ENCODE measurements at regions not wholly inside any gene's neighbourhood (a gene's known extent, or its start where the extent isn't known, plus 50 kb on each side); places are given as distances from the start of the nearest gene placed in this dataset.

GRCh38 chr10:130769146-130770017, 542.1 kb downstream of the TCERG1L start:
- no peak for DNase-seq (ENCODE audit: low read depth)

GRCh38 chr10:130770018-130770630, 541.4 kb downstream of the TCERG1L start:
- no peak for DNase-seq (ENCODE audit: low read depth)

- DNase-seq (ENCODE audit: low read depth) = no peak
These were observed 540.0 kb downstream of the TCERG1L start for GRCh38 chr10:130771491-130771946.

- DNase-seq (ENCODE audit: low read depth) = no peak
These were observed 539.5 kb downstream of the TCERG1L start for GRCh38 chr10:130772056-130772455.

- DNase-seq (ENCODE audit: low read depth) = no peak
These were observed 538.8 kb downstream of the TCERG1L start for GRCh38 chr10:130772676-130773075.

GRCh38 chr10:130773941-130774340, 537.6 kb downstream of the TCERG1L start:
- no peak for DNase-seq (ENCODE audit: low read depth)

GRCh38 chr10:130774871-130775270, 536.6 kb downstream of the TCERG1L start:
- no peak for DNase-seq (ENCODE audit: low read depth)

GRCh38 chr10:130775311-130775710, 536.2 kb downstream of the TCERG1L start:
- no peak for DNase-seq (ENCODE audit: low read depth)

- DNase-seq (ENCODE audit: low read depth) = no peak
These were observed 534.8 kb downstream of the TCERG1L start for GRCh38 chr10:130776724-130777123.

- DNase-seq (ENCODE audit: low read depth) = no peak
These were observed 533.9 kb downstream of the TCERG1L start for GRCh38 chr10:130777507-130778165.

- DNase-seq (ENCODE audit: low read depth) = no peak
These were observed 533.4 kb downstream of the TCERG1L start for GRCh38 chr10:130778166-130778545.

GRCh38 chr10:130780763-130781162, 530.8 kb downstream of the TCERG1L start:
- DNase-seq (ENCODE audit: low read depth) = no peak

- DNase-seq (ENCODE audit: low read depth) = no peak
These were observed 530.3 kb downstream of the TCERG1L start for GRCh38 chr10:130781206-130781605.

- no peak for DNase-seq (ENCODE audit: low read depth)
These were observed 529.9 kb downstream of the TCERG1L start for GRCh38 chr10:130781623-130782022.

GRCh38 chr10:130782467-130782866, 529.1 kb downstream of the TCERG1L start:
- no peak for DNase-seq (ENCODE audit: low read depth)

- no peak for DNase-seq (ENCODE audit: low read depth)
These were observed 527.2 kb downstream of the TCERG1L start for GRCh38 chr10:130784326-130784725.

GRCh38 chr10:130786365-130786966, 525.1 kb downstream of the TCERG1L start:
- no peak for DNase-seq (ENCODE audit: low read depth)

GRCh38 chr10:130787243-130787642, 524.3 kb downstream of the TCERG1L start:
- no peak for DNase-seq (ENCODE audit: low read depth)

GRCh38 chr10:130787821-130788220, 523.7 kb downstream of the TCERG1L start:
- no peak for DNase-seq (ENCODE audit: low read depth)

GRCh38 chr10:130790339-130790738, 521.2 kb downstream of the TCERG1L start:
- no peak for DNase-seq (ENCODE audit: low read depth)

GRCh38 chr10:130792096-130792845, 519.2 kb downstream of the TCERG1L start:
- DNase-seq (ENCODE audit: low read depth) = no peak

GRCh38 chr10:130795819-130796218, 515.7 kb downstream of the TCERG1L start:
- DNase-seq (ENCODE audit: low read depth) = no peak

Measured in activated T-cell treated with anti-CD3 and anti-CD28 coated beads for 48 hours (primary cell).